ENCODE measurements at regions not wholly inside any gene's neighbourhood (a gene's known extent, or its start where the extent isn't known, plus 50 kb on each side); places are given as distances from the start of the nearest gene placed in this dataset.
A peak's percentile ranks its signal among the peaks of the same experiment; 100 is the strongest.

DNA sequence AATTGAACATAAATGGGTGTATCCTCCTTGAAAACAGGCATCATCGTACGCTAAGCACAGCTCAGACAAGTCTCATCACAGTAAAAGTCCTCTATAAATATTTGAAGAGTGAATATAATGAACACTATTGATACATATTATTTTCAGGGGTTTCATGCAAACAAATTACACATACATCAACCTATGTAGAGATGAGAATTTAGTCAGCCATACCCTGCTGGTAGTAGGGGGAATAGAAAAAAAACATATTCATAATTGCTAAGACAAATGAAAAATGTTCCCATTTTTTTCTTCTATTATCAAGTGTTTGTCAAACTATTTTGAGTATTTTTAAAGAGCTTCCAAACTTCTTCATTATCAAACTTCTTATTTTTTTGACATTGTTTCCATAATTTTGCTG lies 205.6 kb upstream of the SOX5 start:
- H3K36me3 ChIP-seq (ENCODE audit: insufficient read depth, low read length): no peaks in the 10 kb centered on the region
- no peak overlapping the region for H3K27ac ChIP-seq (ENCODE audit: low read length)
- no peaks in the 10 kb centered on the region for H4K20me1 ChIP-seq (ENCODE audit: insufficient read depth)
- no peaks in the 10 kb centered on the region for H3F3A ChIP-seq (ENCODE audit: insufficient read depth, low read length, poor library complexity, severe bottlenecking)
- H3K4me3 ChIP-seq (ENCODE audit: low read length): no peak overlapping the region
- H3K4me2 ChIP-seq (ENCODE audit: low read length): no peak overlapping the region
- H3K79me2 ChIP-seq (replicated peaks; ENCODE audit: insufficient read depth, low read length): no peaks in the 10 kb centered on the region
- no peaks in the 10 kb centered on the region for H3K9me2 ChIP-seq (ENCODE audit: insufficient read depth, low read length)
- no peaks in the 10 kb centered on the region for H3K9me3 ChIP-seq (ENCODE audit: low read length)
- no peak overlapping the region for H2AFZ ChIP-seq (ENCODE audit: low read depth, low read length)
- no peaks in the 10 kb centered on the region for H3K27me3 ChIP-seq (ENCODE audit: insufficient read depth, low read depth, low read length)
- no peak overlapping the region for H3K9ac ChIP-seq (ENCODE audit: low read length)
- TF ChIP-seq EP300 (conservative IDR thresholded peaks at IDR 0.05; ENCODE audit: poor library complexity, severe bottlenecking) (no peak), TAF1 (IDR thresholded peaks at IDR 0.05; ENCODE audit: low read depth) (no peak), RAD21 (conservative IDR thresholded peaks at IDR 0.05) (no peak), MXI1 (conservative IDR thresholded peaks at IDR 0.05; ENCODE audit: poor library complexity, severe bottlenecking) (no peak), SMC3 (conservative IDR thresholded peaks at IDR 0.05; ENCODE audit: poor library complexity) (no peak), EZH2 (IDR thresholded peaks at IDR 0.05; ENCODE audit: borderline replicate concordance, insufficient read depth, low read length, poor library complexity, severe bottlenecking) (no peak), POLR2AphosphoS5 (IDR thresholded peaks at IDR 0.05) (no peak)
- TF ChIP-seq, protein P1, sequence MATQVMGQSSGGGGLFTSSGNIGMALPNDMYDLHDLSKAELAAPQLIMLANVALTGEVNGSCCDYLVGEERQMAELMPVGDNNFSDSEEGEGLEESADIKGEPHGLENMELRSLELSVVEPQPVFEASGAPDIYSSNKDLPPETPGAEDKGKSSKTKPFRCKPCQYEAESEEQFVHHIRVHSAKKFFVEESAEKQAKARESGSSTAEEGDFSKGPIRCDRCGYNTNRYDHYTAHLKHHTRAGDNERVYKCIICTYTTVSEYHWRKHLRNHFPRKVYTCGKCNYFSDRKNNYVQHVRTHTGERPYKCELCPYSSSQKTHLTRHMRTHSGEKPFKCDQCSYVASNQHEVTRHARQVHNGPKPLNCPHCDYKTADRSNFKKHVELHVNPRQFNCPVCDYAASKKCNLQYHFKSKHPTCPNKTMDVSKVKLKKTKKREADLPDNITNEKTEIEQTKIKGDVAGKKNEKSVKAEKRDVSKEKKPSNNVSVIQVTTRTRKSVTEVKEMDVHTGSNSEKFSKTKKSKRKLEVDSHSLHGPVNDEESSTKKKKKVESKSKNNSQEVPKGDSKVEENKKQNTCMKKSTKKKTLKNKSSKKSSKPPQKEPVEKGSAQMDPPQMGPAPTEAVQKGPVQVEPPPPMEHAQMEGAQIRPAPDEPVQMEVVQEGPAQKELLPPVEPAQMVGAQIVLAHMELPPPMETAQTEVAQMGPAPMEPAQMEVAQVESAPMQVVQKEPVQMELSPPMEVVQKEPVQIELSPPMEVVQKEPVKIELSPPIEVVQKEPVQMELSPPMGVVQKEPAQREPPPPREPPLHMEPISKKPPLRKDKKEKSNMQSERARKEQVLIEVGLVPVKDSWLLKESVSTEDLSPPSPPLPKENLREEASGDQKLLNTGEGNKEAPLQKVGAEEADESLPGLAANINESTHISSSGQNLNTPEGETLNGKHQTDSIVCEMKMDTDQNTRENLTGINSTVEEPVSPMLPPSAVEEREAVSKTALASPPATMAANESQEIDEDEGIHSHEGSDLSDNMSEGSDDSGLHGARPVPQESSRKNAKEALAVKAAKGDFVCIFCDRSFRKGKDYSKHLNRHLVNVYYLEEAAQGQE (IDR thresholded peaks at IDR 0.05; ENCODE audit: borderline replicate concordance): no peak
- TF ChIP-seq, protein P2, sequence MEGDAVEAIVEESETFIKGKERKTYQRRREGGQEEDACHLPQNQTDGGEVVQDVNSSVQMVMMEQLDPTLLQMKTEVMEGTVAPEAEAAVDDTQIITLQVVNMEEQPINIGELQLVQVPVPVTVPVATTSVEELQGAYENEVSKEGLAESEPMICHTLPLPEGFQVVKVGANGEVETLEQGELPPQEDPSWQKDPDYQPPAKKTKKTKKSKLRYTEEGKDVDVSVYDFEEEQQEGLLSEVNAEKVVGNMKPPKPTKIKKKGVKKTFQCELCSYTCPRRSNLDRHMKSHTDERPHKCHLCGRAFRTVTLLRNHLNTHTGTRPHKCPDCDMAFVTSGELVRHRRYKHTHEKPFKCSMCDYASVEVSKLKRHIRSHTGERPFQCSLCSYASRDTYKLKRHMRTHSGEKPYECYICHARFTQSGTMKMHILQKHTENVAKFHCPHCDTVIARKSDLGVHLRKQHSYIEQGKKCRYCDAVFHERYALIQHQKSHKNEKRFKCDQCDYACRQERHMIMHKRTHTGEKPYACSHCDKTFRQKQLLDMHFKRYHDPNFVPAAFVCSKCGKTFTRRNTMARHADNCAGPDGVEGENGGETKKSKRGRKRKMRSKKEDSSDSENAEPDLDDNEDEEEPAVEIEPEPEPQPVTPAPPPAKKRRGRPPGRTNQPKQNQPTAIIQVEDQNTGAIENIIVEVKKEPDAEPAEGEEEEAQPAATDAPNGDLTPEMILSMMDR (IDR thresholded peaks at IDR 0.05; ENCODE audit: poor library complexity, severe bottlenecking): no peak

- Histone ChIP-seq H3F3A (ENCODE audit: insufficient read depth, low read length, poor library complexity, severe bottlenecking) (no peaks in the 10 kb centered on the region), H2AFZ (ENCODE audit: low read depth, low read length) (no peak overlapping the region), H3K4me3 (ENCODE audit: low read length) (no peak overlapping the region), H3K4me2 (ENCODE audit: low read length) (no peak overlapping the region), H3K27me3 (ENCODE audit: insufficient read depth, low read depth, low read length) (no peaks in the 10 kb centered on the region), H3K9me3 (ENCODE audit: low read length) (no peaks in the 10 kb centered on the region), H4K20me1 (ENCODE audit: insufficient read depth) (no peaks in the 10 kb centered on the region), H3K9me2 (ENCODE audit: insufficient read depth, low read length) (no peaks in the 10 kb centered on the region), H3K36me3 (ENCODE audit: insufficient read depth, low read length) (no peaks in the 10 kb centered on the region), H3K79me2 (replicated peaks; ENCODE audit: insufficient read depth, low read length) (no peaks in the 10 kb centered on the region), H3K27ac (ENCODE audit: low read length) (no peak overlapping the region), H3K9ac (ENCODE audit: low read length) (no peak overlapping the region)
- no peak for TF ChIP-seq EZH2 (IDR thresholded peaks at IDR 0.05; ENCODE audit: borderline replicate concordance, insufficient read depth, low read length, poor library complexity, severe bottlenecking)
- TF ChIP-seq EP300 (conservative IDR thresholded peaks at IDR 0.05; ENCODE audit: poor library complexity, severe bottlenecking): peak; percentile 64
- peak; percentile 79 for TF ChIP-seq POLR2AphosphoS5 (IDR thresholded peaks at IDR 0.05)
These were observed 203.6 kb upstream of the SOX5 start for GRCh38 chr12:24153079-24153478.

- Histone ChIP-seq H3K36me3 (ENCODE audit: insufficient read depth, low read length) (no peaks in the 10 kb centered on the region), H4K20me1 (ENCODE audit: insufficient read depth) (no peaks in the 10 kb centered on the region), H3K27me3 (ENCODE audit: insufficient read depth, low read depth, low read length) (no peaks in the 10 kb centered on the region), H3K4me2 (ENCODE audit: low read length) (no peak overlapping the region), H3K79me2 (replicated peaks; ENCODE audit: insufficient read depth, low read length) (no peaks in the 10 kb centered on the region), H3K9ac (ENCODE audit: low read length) (no peak overlapping the region), H3K9me3 (ENCODE audit: low read length) (no peaks in the 10 kb centered on the region), H2AFZ (ENCODE audit: low read depth, low read length) (no peak overlapping the region), H3F3A (ENCODE audit: insufficient read depth, low read length, poor library complexity, severe bottlenecking) (no peaks in the 10 kb centered on the region), H3K27ac (ENCODE audit: low read length) (no peak overlapping the region), H3K4me3 (ENCODE audit: low read length) (no peak overlapping the region), H3K9me2 (ENCODE audit: insufficient read depth, low read length) (no peaks in the 10 kb centered on the region)
- no peak for TF ChIP-seq EP300 (conservative IDR thresholded peaks at IDR 0.05; ENCODE audit: poor library complexity, severe bottlenecking)
- TF ChIP-seq, protein P1 (IDR thresholded peaks at IDR 0.05; ENCODE audit: borderline replicate concordance): no peak
- no peak for TF ChIP-seq RAD21 (conservative IDR thresholded peaks at IDR 0.05)
- TF ChIP-seq SMC3 (conservative IDR thresholded peaks at IDR 0.05; ENCODE audit: poor library complexity): no peak
- no peak for TF ChIP-seq POLR2AphosphoS5 (IDR thresholded peaks at IDR 0.05)
- no peak for TF ChIP-seq EZH2 (IDR thresholded peaks at IDR 0.05; ENCODE audit: borderline replicate concordance, insufficient read depth, low read length, poor library complexity, severe bottlenecking)
- TF ChIP-seq TAF1 (IDR thresholded peaks at IDR 0.05; ENCODE audit: low read depth): no peak
- TF ChIP-seq, protein P2 (IDR thresholded peaks at IDR 0.05; ENCODE audit: poor library complexity, severe bottlenecking): no peak
These were observed 202.8 kb upstream of the SOX5 start for GRCh38 chr12:24152270-24152669.
